HL-60 (cell line): ENCODE measurements at regions not wholly inside any gene's neighbourhood (a gene's known extent, or its start where the extent isn't known, plus 50 kb on each side); places are given as distances from the start of the nearest gene placed in this dataset.

ENCODE experiments used
- GABPA ChIP-seq: IDR thresholded peaks from 2 replicates; pipeline ENCODE4 v1.6.1; 2012; ENCODE audit warnings: low read depth
- POLR2AphosphoS5 ChIP-seq: IDR thresholded peaks from 2 replicates; pipeline ENCODE4 v1.6.1; 2012; ENCODE audit warnings: low read depth
- REST ChIP-seq: IDR thresholded peaks from 2 replicates; pipeline ENCODE4 v1.6.1; 2012; ENCODE audit warnings: low read depth; ENCODE audit not compliant: insufficient replicate concordance
- SPI1 ChIP-seq: IDR thresholded peaks from 2 replicates; pipeline ENCODE4 v1.6.1; 2012; ENCODE audit warnings: low read depth, mild to moderate bottlenecking, borderline replicate concordance
- TF ChIP-seq, protein P1 (sequence below): IDR thresholded peaks from one replicate; pipeline ENCODE4 v1.5.1; 2011; ENCODE audit warnings: low read length, control low read depth, inconsistent platforms; ENCODE audit not compliant: insufficient read depth

DNA sequence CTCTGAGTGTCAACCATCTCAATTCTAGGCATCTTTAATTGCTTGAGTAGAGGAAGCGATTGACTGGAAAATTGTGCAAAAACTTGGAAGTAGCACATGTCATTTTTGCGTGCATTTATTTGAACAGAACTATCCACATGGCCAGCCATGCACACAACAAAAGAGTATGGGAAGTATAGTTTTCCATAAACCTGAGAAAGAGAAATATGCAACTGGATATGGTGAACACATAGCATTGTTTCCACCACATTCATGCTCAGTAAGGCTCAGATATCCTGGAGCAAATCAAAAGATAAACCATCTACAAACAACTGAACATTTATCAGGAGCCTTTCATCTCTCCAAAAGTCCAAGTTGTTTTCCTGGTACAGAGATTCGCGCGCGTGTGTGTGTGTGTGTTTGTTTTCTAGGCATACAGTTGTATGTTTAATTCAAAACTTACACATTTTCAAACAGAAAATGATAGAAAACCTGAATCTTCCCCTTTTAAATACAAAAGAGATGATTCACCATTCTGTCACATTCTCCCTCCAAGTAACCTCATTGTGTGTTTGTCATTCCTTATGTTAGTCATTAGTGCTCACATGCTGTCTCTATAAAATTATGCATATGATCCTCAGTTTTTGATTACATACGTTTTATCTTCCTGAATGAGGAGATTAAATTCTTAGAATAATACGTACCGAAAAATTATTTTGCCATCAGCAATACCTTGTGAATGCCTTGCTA is 780.4 kb upstream of the NRXN1 start:
- TF ChIP-seq, protein P1, sequence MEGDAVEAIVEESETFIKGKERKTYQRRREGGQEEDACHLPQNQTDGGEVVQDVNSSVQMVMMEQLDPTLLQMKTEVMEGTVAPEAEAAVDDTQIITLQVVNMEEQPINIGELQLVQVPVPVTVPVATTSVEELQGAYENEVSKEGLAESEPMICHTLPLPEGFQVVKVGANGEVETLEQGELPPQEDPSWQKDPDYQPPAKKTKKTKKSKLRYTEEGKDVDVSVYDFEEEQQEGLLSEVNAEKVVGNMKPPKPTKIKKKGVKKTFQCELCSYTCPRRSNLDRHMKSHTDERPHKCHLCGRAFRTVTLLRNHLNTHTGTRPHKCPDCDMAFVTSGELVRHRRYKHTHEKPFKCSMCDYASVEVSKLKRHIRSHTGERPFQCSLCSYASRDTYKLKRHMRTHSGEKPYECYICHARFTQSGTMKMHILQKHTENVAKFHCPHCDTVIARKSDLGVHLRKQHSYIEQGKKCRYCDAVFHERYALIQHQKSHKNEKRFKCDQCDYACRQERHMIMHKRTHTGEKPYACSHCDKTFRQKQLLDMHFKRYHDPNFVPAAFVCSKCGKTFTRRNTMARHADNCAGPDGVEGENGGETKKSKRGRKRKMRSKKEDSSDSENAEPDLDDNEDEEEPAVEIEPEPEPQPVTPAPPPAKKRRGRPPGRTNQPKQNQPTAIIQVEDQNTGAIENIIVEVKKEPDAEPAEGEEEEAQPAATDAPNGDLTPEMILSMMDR, result no peak
- TF ChIP-seq REST (no peak), SPI1 (no peak), POLR2AphosphoS5 (no peak), GABPA (no peak)
